HG03520 (cell line): ENCODE measurements at regions not wholly inside any gene's neighbourhood (a gene's known extent, or its start where the extent isn't known, plus 50 kb on each side); places are given as distances from the start of the nearest gene placed in this dataset.
"Not testable (repeated sequence)": the region's sequence is repeated elsewhere in the genome, so short reads cannot be mapped to it uniquely, and the experiment has no call there.

Experiments
- ATAC-seq: cut with Tn5 transposase; IDR thresholded peaks from one replicate; pipeline ENCODE4 v1.9.1; 2021; ENCODE audit warnings: mild to moderate bottlenecking, moderate library complexity; ENCODE audit not compliant: unreplicated experiment

GRCh38 chr5:167348251-167348926 is 943.1 kb upstream of the WWC1 start:
- ATAC-seq = no peak

- ATAC-seq = no peak
Measured at GRCh38 chr5:167348980-167349379, 942.5 kb upstream of the WWC1 start.

GRCh38 chr5:167351316-167351715 is 940.1 kb upstream of the WWC1 start:
- no peak for ATAC-seq

- ATAC-seq = no peak
Measured at GRCh38 chr5:167352801-167353200, 938.6 kb upstream of the WWC1 start.

- no peak for ATAC-seq
Measured at GRCh38 chr5:167355346-167355745, 936.1 kb upstream of the WWC1 start.

- no peak for ATAC-seq
Measured at GRCh38 chr5:167356374-167356773, 935.1 kb upstream of the WWC1 start.

- no peak for ATAC-seq
Measured at GRCh38 chr5:167358868-167359492, 932.5 kb upstream of the WWC1 start.

- ATAC-seq = no peak
Measured at GRCh38 chr5:167361795-167362194, 929.6 kb upstream of the WWC1 start.

GRCh38 chr5:167363065-167363464 is 928.4 kb upstream of the WWC1 start:
- no peak for ATAC-seq

- ATAC-seq = no peak
Measured at GRCh38 chr5:167375125-167375524, 916.3 kb upstream of the WWC1 start.

- no peak for ATAC-seq
Measured at GRCh38 chr5:167378894-167379723, 912.3 kb upstream of the WWC1 start.

- no peak for ATAC-seq
Measured at GRCh38 chr5:167381457-167381856, 910.0 kb upstream of the WWC1 start.

- no peak for ATAC-seq
Measured at GRCh38 chr5:167389537-167389936, 901.9 kb upstream of the WWC1 start.

GRCh38 chr5:167391286-167391685 is 900.2 kb upstream of the WWC1 start:
- not testable (repeated sequence) for ATAC-seq

GRCh38 chr5:167392240-167392639 is 899.2 kb upstream of the WWC1 start:
- no peak for ATAC-seq

GRCh38 chr5:167393358-167393757 is 898.1 kb upstream of the WWC1 start:
- ATAC-seq = no peak

GRCh38 chr5:167402671-167403070 is 888.8 kb upstream of the WWC1 start:
- ATAC-seq = no peak

GRCh38 chr5:167406513-167406912 is 884.9 kb upstream of the WWC1 start:
- ATAC-seq = no peak

GRCh38 chr5:167412556-167412955 is 878.9 kb upstream of the WWC1 start:
- no peak for ATAC-seq

GRCh38 chr5:167413506-167413905 is 877.9 kb upstream of the WWC1 start:
- ATAC-seq = no peak

- ATAC-seq = no peak
Measured at GRCh38 chr5:167414611-167415010, 876.8 kb upstream of the WWC1 start.
